Duodenal mucosa (tissue), 2 donors: ENCODE measurements at regions not wholly inside any gene's neighbourhood (a gene's known extent, or its start where the extent isn't known, plus 50 kb on each side); places are given as distances from the start of the nearest gene placed in this dataset.

ENCODE experiments used
- H3K27ac ChIP-seq: one replicate; pipeline ENCODE4 v1.7.0; 2013; ENCODE audit warnings: low read depth, low read length
- H3K27me3 ChIP-seq, 2 donors: one replicate each; pipeline ENCODE4 v1.7.0; 2013; ENCODE audit warnings: low read length in 2 of 2, control low read depth in 1 of 2; ENCODE audit not compliant: insufficient read depth in 2 of 2, control insufficient read depth in 1 of 2
- H3K36me3 ChIP-seq, 2 donors: one replicate each; pipeline ENCODE4 v1.7.0; 2013; ENCODE audit warnings: low read length in 2 of 2, control low read depth in 1 of 2; ENCODE audit not compliant: insufficient read depth in 2 of 2, control insufficient read depth in 1 of 2
- H3K4me1 ChIP-seq, 2 donors: one replicate each; pipeline ENCODE4 v1.7.0; 2013; ENCODE audit warnings: low read length in 2 of 2, control low read depth in 1 of 2; ENCODE audit not compliant: insufficient read depth in 2 of 2, control insufficient read depth in 1 of 2
- H3K4me3 ChIP-seq, 2 donors: one replicate each; pipeline ENCODE4 v1.7.0; 2013; ENCODE audit warnings: low read length in 2 of 2, low read depth in 1 of 2
- H3K9ac ChIP-seq, 2 donors: one replicate each; pipeline ENCODE4 v1.7.0; 2013; ENCODE audit warnings: low read length in 2 of 2, low read depth in 1 of 2
- H3K9me3 ChIP-seq, 2 donors: one replicate each; pipeline ENCODE4 v1.7.0; 2013; ENCODE audit warnings: low read length in 2 of 2, control low read depth in 1 of 2; ENCODE audit not compliant: control insufficient read depth in 1 of 2

GRCh38 chr20:22387452-22387851 lies 196.9 kb downstream of the FOXA2 start:
- Histone ChIP-seq H3K4me3 (no peak overlapping the region), H3K9ac (no peak overlapping the region), H3K4me1 (no peaks in the 10 kb centered on the region), H3K36me3 (no peaks in the 10 kb centered on the region), H3K27me3 (peaks cover 0 to 3% of the 10 kb centered on the region in 2 donors), H3K27ac (no peak overlapping the region), H3K9me3 (no peaks in the 10 kb centered on the region)

GRCh38 chr20:22386306-22386623 lies 198.1 kb downstream of the FOXA2 start:
- no peaks in the 10 kb centered on the region for H3K9me3 ChIP-seq
- H3K36me3 ChIP-seq: no peaks in the 10 kb centered on the region
- H3K9ac ChIP-seq: no peak overlapping the region
- no peak overlapping the region for H3K27ac ChIP-seq
- peaks cover 0 to 3% of the 10 kb centered on the region in 2 donors for H3K27me3 ChIP-seq
- H3K4me3 ChIP-seq: no peak overlapping the region
- no peaks in the 10 kb centered on the region for H3K4me1 ChIP-seq

GRCh38 chr20:22385602-22386305 lies 198.6 kb downstream of the FOXA2 start:
- Histone ChIP-seq H3K4me3 (no peak overlapping the region), H3K4me1 (no peaks in the 10 kb centered on the region), H3K9ac (no peak overlapping the region), H3K27me3 (peaks cover 0 to 3% of the 10 kb centered on the region in 2 donors), H3K36me3 (no peaks in the 10 kb centered on the region), H3K27ac (no peak overlapping the region), H3K9me3 (no peaks in the 10 kb centered on the region)

- Histone ChIP-seq H3K27ac (no peak overlapping the region), H3K27me3 (peaks cover 0 to 3% of the 10 kb centered on the region in 2 donors), H3K4me1 (no peaks in the 10 kb centered on the region), H3K36me3 (no peaks in the 10 kb centered on the region), H3K9me3 (no peaks in the 10 kb centered on the region), H3K4me3 (no peak overlapping the region), H3K9ac (no peak overlapping the region)
These were observed 199.4 kb downstream of the FOXA2 start for GRCh38 chr20:22384978-22385377.

- no peak overlapping the region for H3K9ac ChIP-seq
- H3K4me3 ChIP-seq: no peak overlapping the region
- H3K4me1 ChIP-seq: no peaks in the 10 kb centered on the region
- peaks cover 0 to 3% of the 10 kb centered on the region in 2 donors for H3K27me3 ChIP-seq
- no peaks in the 10 kb centered on the region for H3K9me3 ChIP-seq
- H3K36me3 ChIP-seq: no peaks in the 10 kb centered on the region
- no peak overlapping the region for H3K27ac ChIP-seq
These were observed 201.2 kb downstream of the FOXA2 start for GRCh38 chr20:22383156-22383555.

- no peaks in the 10 kb centered on the region for H3K9me3 ChIP-seq
- no peak overlapping the region for H3K9ac ChIP-seq
- H3K36me3 ChIP-seq: no peaks in the 10 kb centered on the region
- H3K27me3 ChIP-seq: peaks cover 0 to 2% of the 10 kb centered on the region in 2 donors
- no peaks in the 10 kb centered on the region for H3K4me1 ChIP-seq
- H3K27ac ChIP-seq: no peak overlapping the region
- H3K4me3 ChIP-seq: no peak overlapping the region
These were observed 201.6 kb downstream of the FOXA2 start for GRCh38 chr20:22382742-22383141.

- Histone ChIP-seq H3K4me1 (no peaks in the 10 kb centered on the region), H3K4me3 (no peak overlapping the region), H3K9me3 (no peaks in the 10 kb centered on the region), H3K9ac (no peak overlapping the region), H3K27me3 (no peaks in the 10 kb centered on the region), H3K27ac (no peak overlapping the region), H3K36me3 (no peaks in the 10 kb centered on the region)
These were observed 202.5 kb downstream of the FOXA2 start for GRCh38 chr20:22381812-22382416.

- H3K4me3 ChIP-seq: no peak overlapping the region
- H3K27ac ChIP-seq: no peak overlapping the region
- no peaks in the 10 kb centered on the region for H3K4me1 ChIP-seq
These were observed 204.9 kb downstream of the FOXA2 start for GRCh38 chr20:22379472-22379871.

GRCh38 chr20:22374678-22375590 lies 209.4 kb downstream of the FOXA2 start:
- Histone ChIP-seq H3K4me3 (no peak overlapping the region), H3K9me3 (no peaks in the 10 kb centered on the region), H3K36me3 (no peaks in the 10 kb centered on the region), H3K27ac (no peak overlapping the region), H3K27me3 (no peaks in the 10 kb centered on the region), H3K4me1 (no peaks in the 10 kb centered on the region), H3K9ac (no peak overlapping the region)

More at GRCh38 chr20:22379472-22379871, 204.9 kb downstream of the FOXA2 start:
- H3K27me3 ChIP-seq: no peaks in the 10 kb centered on the region
- H3K9ac ChIP-seq: no peak overlapping the region
- H3K9me3 ChIP-seq: no peaks in the 10 kb centered on the region
- no peaks in the 10 kb centered on the region for H3K36me3 ChIP-seq

- Histone ChIP-seq H3K27ac (no peak overlapping the region), H3K4me3 (no peak overlapping the region), H3K36me3 (no peaks in the 10 kb centered on the region), H3K27me3 (no peaks in the 10 kb centered on the region), H3K4me1 (no peaks in the 10 kb centered on the region), H3K9me3 (no peaks in the 10 kb centered on the region), H3K9ac (no peak overlapping the region)
These were observed 210.3 kb downstream of the FOXA2 start for GRCh38 chr20:22374066-22374465.
